KMS-11 (cell line): ENCODE measurements at regions not wholly inside any gene's neighbourhood (a gene's known extent, or its start where the extent isn't known, plus 50 kb on each side); places are given as distances from the start of the nearest gene placed in this dataset.

Experiments used
- H2AFZ ChIP-seq: fragments of 200-600 bp; sonication (generic); 2 replicates; pipeline ENCODE4 v1.6.1; 2016; ENCODE audit warnings: antibody characterized with exemption, mixed run types, low read depth
- H3K27ac ChIP-seq: fragments of 200-600 bp; sonication (generic); 2 replicates; pipeline ENCODE4 v1.6.1; 2016; ENCODE audit warnings: mild to moderate bottlenecking, mixed run types
- H3K27me3 ChIP-seq: fragments of 200-600 bp; sonication (generic); 2 replicates; pipeline ENCODE4 v1.6.1; 2017; ENCODE audit warnings: mild to moderate bottlenecking, low read depth, mixed run types, moderate library complexity; ENCODE audit not compliant: insufficient read depth
- H3K36me3 ChIP-seq: fragments of 200-600 bp; sonication (generic); 2 replicates; pipeline ENCODE4 v1.6.1; 2017; ENCODE audit warnings: mild to moderate bottlenecking, mixed run types; ENCODE audit not compliant: insufficient read depth
- H3K4me1 ChIP-seq: fragments of 200-600 bp; sonication (generic); 2 replicates; pipeline ENCODE4 v1.6.1; 2016; ENCODE audit warnings: mild to moderate bottlenecking, low read depth, mixed run types; ENCODE audit not compliant: poor library complexity, severe bottlenecking
- H3K4me2 ChIP-seq: fragments of 200-600 bp; sonication (generic); 2 replicates; pipeline ENCODE4 v1.7.0; 2016; ENCODE audit warnings: mild to moderate bottlenecking, mixed run types
- H3K4me3 ChIP-seq: fragments of 200-600 bp; sonication (generic); IDR thresholded peaks from 2 replicates; pipeline ENCODE4 v1.6.1; 2017; ENCODE audit warnings: low read depth, low read length, mixed read lengths; ENCODE audit not compliant: insufficient read depth
- H3K79me2 ChIP-seq: fragments of 200-600 bp; sonication (generic); 2 replicates; pipeline ENCODE4 v1.6.1; 2016; ENCODE audit warnings: low read depth, mixed run types; ENCODE audit not compliant: insufficient read depth
- H3K9ac ChIP-seq: fragments of 200-600 bp; sonication (generic); 2 replicates; pipeline ENCODE4 v1.6.1; 2016; ENCODE audit warnings: mild to moderate bottlenecking, mixed run types
- H4K20me1 ChIP-seq: fragments of 200-600 bp; sonication (generic); 2 replicates; pipeline ENCODE4 v1.6.1; 2016; ENCODE audit warnings: mild to moderate bottlenecking, mixed run types; ENCODE audit not compliant: insufficient read depth
- CTCF ChIP-seq: fragments of 200-600 bp; sonication (generic); conservative IDR thresholded peaks from 2 replicates; pipeline ENCODE4 v1.6.1; 2017; ENCODE audit warnings: low read depth, mild to moderate bottlenecking, antibody characterized with exemption, low read length, moderate library complexity, mixed read lengths

GRCh38 chr12:24015833-24016160, 66.3 kb upstream of the SOX5 start:
- H3K4me3 ChIP-seq = no peak overlapping the region
- no peaks in the 10 kb centered on the region for H3K79me2 ChIP-seq
- no peaks in the 10 kb centered on the region for H4K20me1 ChIP-seq
- H3K4me1 ChIP-seq = no peaks in the 10 kb centered on the region
- no peaks in the 10 kb centered on the region for H3K36me3 ChIP-seq
- no peaks in the 10 kb centered on the region for H3K27me3 ChIP-seq
- no peak for TF ChIP-seq CTCF
- H2AFZ ChIP-seq = no peak overlapping the region
- no peak overlapping the region for H3K27ac ChIP-seq
- H3K4me2 ChIP-seq = no peak overlapping the region
- H3K9ac ChIP-seq = no peak overlapping the region

DNA sequence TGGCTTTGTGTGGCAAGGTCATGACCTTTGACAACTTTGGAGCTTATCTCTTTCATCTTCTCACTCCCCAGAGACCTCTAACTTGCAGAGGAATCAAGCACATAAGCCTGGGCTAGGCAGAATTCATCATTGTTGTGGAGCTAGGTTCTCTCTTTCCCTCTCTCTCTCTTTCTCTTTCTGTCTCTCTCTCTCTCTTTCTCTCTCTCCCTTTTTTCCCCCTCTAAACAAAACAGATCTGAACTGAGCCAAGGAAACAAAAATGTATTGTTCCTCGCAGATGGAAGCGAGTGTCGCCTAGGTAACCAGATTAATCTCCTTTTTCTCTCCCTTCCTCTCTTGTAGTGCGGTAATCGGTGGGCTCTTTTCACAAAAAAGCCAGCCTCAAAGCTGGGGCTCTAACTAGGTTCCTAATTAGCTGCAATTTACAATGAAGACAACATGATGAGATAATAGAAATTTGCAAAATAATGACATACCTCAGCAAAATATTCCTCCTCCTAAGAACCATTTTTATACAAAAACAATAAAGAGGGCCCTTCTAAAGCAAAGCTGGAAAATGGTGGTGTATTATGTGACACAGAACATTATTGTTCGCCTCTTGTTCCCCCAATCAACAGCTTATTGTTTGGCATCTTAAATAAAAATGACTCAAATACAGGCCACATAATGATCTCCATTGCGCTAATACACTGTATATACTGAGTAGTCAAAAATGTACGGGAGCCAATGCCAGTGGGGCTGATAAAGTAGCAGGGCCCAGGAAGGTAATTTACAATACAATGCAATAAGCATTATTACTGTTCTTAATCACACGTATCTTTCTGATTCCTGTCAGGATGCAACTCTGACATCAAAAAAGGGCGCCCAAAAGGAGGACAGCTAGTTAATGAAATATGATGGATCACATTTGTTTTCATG, 65.7 kb upstream of the SOX5 start:
- H3K4me2 ChIP-seq = no peak overlapping the region
- no peak for TF ChIP-seq CTCF
- no peaks in the 10 kb centered on the region for H3K36me3 ChIP-seq
- H3K79me2 ChIP-seq = no peaks in the 10 kb centered on the region
- no peak overlapping the region for H3K4me3 ChIP-seq
- H3K27ac ChIP-seq = no peak overlapping the region
- no peak overlapping the region for H3K9ac ChIP-seq
- H3K27me3 ChIP-seq = no peaks in the 10 kb centered on the region
- H4K20me1 ChIP-seq = no peaks in the 10 kb centered on the region
- H3K4me1 ChIP-seq = no peaks in the 10 kb centered on the region
- H2AFZ ChIP-seq = no peak overlapping the region

DNA sequence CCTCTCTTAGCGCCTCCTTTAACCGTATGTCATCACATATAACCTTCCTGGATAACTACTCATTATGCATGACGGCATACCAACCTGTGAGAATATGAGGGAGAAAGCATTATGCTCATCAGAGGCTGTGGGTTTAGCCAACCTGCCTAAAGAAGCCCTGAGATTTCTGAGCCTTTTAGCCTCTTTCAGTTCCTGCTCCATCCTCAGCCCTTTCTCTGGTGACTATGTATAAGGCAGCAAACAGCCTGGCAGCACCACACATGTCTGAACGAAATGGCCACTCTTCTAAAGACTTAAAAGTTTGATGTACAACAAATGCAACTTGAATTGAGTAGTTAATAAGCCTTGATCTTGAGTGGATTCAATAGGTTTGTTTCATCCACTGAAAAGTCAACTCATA, 64.8 kb upstream of the SOX5 start:
- TF ChIP-seq CTCF = no peak
- H3K79me2 ChIP-seq = no peaks in the 10 kb centered on the region
- no peak overlapping the region for H3K9ac ChIP-seq
- H4K20me1 ChIP-seq = no peaks in the 10 kb centered on the region
- no peak overlapping the region for H3K4me3 ChIP-seq
- H3K36me3 ChIP-seq = no peaks in the 10 kb centered on the region
- H3K4me2 ChIP-seq = no peak overlapping the region
- H3K27ac ChIP-seq = no peak overlapping the region
- H3K27me3 ChIP-seq = no peaks in the 10 kb centered on the region
- H2AFZ ChIP-seq = no peak overlapping the region
- H3K4me1 ChIP-seq = no peaks in the 10 kb centered on the region

DNA sequence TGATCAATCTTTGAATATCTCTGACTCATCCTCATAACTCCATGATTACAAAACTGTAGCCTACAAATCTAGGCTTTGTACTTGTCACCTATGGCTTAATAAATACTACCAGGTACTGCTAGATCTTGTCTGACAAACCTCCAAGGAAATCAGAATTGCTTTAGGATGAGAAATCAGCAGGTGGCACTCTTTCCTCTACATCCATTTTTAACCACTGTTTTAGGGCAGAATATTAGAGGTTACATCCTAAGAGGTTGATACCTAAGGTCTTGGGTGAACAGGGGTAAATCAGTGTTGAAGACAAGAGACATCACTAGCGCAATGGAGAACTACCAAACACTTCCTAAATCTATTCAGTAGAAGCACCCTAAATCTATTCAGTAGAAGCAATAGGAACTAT, 63.1 kb upstream of the SOX5 start:
- H3K4me3 ChIP-seq = no peak overlapping the region
- no peak for TF ChIP-seq CTCF
- no peak overlapping the region for H3K9ac ChIP-seq
- H2AFZ ChIP-seq = no peak overlapping the region
- no peak overlapping the region for H3K27ac ChIP-seq
- no peaks in the 10 kb centered on the region for H3K79me2 ChIP-seq
- H4K20me1 ChIP-seq = no peaks in the 10 kb centered on the region
- H3K4me1 ChIP-seq = no peaks in the 10 kb centered on the region
- no peak overlapping the region for H3K4me2 ChIP-seq
- no peaks in the 10 kb centered on the region for H3K27me3 ChIP-seq
- H3K36me3 ChIP-seq = no peaks in the 10 kb centered on the region
